ENCODE measurements at regions not wholly inside any gene's neighbourhood (a gene's known extent, or its start where the extent isn't known, plus 50 kb on each side); places are given as distances from the start of the nearest gene placed in this dataset.

GRCh38 chr6:22954749-22955385, 385.5 kb downstream of the HDGFL1 start:
- DNase-seq: no peak

DNA sequence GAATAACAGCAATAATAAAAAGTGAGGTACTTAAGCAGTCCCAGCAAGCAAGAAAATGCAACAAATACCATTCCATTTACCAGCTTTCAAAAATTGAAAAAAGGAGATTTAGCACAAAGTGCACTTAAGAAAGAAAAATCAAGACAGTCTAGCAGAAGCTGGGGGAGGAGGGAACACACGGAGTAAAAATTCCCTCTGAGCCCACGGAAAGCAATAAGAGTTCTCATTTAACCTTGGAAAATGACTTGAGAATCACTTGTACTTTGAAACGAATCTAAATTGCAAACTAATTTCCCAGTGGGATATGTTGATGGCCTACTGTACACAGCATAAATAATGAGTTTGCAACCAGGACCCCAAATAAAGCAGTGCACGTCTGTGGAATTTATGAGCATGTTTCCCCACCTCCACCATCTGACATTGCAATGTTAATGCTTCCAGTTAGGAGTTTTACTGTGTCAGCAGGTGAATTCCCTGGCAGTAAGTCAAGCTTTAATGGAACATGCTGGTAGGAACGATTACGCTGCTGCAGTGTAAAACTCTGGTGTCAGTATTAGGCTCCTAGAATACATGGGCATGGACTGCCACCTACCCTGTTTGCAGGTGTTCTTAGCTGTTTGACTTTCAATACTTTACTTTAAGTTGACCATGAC, 386.8 kb downstream of the HDGFL1 start:
- no peak for DNase-seq

DNA sequence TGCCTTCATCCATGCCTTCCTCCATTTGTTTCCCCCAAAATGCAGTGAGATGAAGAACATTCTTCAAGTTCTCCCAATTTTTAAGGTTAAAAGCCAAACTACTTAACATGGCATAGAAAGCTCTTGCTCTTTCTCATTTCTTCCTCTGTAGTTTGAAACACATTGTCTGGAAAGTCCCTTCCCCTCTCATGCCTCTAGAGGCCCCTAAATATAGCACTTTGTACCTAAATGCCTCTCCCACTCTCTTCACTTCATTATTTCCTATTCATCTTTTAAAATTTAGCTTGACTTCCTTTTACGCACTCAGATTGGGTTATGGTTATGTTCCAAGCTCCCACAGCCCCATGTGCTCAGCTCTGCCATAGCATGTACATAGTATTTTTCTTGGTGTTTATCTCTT, 389.3 kb downstream of the HDGFL1 start:
- no peak for DNase-seq

DNA sequence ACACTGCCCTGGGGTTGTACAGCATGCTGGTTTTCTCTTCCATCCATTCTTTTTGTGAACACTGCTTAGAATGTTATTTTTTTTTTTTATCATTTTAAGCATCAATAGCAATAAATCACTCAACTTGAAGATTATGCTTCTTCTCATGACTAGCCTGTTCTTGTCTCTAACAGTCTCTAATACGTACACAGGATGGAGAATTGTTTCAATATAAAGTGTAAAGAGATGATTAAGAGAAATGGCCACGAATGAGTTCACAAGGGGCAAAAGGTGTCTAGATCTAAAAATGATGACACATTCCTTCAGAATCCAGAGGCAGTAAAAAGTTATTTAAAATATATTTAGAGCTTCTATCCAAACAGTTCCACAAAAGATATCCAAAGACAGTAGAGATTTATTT, 390.2 kb downstream of the HDGFL1 start:
- DNase-seq: no peak

DNA sequence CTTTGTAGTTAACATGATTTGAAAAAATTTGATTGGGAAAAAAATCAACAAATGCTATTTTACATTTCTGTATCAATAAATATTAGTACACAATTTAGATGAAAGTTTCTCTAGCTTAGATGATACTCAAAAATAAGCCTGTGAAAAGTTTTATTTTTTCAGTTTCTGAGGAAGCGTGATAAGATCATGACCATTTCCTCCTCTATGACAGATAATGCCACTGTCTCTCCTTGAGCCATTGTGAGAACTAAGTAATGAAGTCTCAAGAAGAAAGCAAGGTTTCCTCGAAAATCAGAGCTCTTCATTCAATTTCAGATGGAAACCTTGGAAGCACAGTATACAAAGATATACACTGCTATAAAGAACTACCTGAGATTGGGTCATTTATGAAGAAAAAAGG, 395.0 kb downstream of the HDGFL1 start:
- no peak for DNase-seq

- no peak for DNase-seq
Observed at GRCh38 chr6:22965889-22966288, 396.5 kb downstream of the HDGFL1 start.

- DNase-seq: no peak
Observed at GRCh38 chr6:22966691-22967422, 397.5 kb downstream of the HDGFL1 start.

DNA sequence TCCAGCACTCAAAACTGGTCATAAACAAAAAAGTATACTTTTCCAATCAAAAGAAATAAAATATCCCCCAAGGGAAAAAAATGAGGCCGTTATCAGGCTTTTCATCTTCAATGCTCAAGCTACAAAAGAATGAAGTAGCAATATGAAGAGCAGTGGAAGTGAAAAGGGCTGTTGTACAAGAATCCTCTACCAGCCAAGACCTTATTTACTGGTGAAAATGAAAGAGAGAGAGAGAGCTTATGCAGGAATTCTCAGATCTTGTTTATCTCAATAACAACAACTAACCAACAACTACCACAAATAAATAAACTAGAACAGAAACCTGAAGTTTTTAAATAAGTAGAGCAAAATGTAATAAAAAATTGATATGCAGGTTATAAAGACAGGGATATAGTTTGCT, 400.6 kb downstream of the HDGFL1 start:
- DNase-seq: no peak

- DNase-seq: no peak
Observed at GRCh38 chr6:22972771-22973170, 403.4 kb downstream of the HDGFL1 start.

DNA sequence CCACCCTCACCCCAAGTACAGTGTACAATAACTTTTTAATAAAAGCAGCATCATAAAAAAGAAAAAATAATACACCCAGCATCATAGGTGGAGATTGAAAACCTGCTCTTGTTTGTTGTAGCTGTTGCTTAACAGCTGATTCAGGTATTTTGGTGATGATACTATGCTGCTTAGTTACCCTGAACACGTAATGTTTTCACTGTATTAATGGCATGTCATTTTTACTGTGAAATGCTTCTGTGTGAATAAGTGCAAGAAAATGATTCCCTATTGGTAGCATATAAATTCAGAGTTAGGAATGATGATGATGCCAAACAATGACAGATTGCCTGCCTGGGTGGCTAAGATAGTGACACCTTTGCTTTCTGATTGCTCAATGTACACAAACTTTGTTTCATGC, 405.7 kb downstream of the HDGFL1 start:
- no peak for DNase-seq

DNA sequence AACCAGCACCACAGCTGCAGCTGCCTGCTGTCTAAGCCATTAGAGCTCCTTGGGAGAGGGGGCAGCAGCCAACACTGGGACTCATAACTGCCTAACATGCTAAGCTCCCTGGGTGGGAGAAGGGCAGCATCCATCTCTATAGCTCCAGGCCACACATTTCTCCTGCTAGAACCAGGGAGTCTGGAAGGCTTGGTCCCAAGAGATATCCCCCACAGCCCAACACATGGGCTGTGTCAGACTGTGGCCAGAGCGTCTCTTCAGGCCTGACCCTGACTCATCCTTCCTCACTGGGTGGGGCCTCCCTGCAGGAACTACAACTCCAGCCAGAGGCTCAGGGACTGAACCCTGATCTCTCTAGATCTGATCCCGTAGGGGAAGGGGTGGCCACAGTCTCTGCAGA, 411.1 kb downstream of the HDGFL1 start:
- no peak for DNase-seq

DNA sequence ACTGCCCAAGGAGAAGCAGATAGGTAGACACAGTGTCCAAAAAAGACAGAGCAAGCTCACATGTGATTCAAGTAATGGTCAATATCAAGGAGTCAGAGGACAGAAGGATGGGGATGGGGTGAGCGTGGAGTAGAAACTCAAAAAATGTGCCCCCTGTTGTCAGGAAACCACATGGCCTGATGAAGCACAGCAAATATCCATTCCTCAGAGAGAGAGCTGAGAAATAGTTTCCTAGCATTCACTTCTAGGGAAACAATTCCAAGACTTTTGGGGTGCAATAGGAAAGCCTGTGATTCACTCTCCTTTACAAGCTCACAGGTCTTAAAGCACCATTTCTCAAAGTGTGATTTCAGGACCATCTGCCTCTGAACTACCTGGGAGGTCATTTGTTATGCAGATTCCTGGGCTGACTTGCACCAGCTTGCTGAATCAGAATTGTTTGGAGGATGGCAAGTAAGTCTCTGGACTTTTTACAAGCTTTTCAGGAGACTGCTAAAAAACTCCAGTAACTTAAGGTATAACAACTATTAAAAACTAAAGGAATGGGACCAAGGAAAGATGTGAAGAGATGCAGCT, 432.8 kb downstream of the HDGFL1 start:
- no peak for DNase-seq

GRCh38 chr6:23003671-23004467, 434.5 kb downstream of the HDGFL1 start:
- DNase-seq: no peak

GRCh38 chr6:23006656-23007055, 437.3 kb downstream of the HDGFL1 start:
- no peak for DNase-seq

GRCh38 chr6:23011615-23012014, 442.2 kb downstream of the HDGFL1 start:
- DNase-seq: no peak

- DNase-seq: no peak
Observed at GRCh38 chr6:23013776-23014175, 444.4 kb downstream of the HDGFL1 start.

GRCh38 chr6:23016696-23017095, 447.3 kb downstream of the HDGFL1 start:
- no peak for DNase-seq

DNA sequence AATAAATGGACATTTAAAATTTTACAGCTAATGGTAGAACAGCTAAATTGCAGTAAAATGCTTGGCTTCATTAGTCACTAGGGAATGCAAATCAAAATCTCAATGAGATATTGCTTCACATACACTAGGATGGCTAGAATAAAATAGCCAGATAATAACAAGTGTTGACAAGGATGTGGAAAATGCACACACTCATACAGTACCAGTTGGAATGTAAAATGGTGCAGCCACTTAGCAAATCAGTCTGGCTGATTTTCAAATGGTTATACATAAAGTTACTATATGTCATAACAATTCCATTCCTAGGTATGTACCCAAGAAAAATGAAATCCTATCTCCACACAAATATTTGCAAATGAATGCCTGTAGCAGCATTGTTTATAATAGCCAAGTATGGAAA, 452.1 kb downstream of the HDGFL1 start:
- no peak for DNase-seq

GRCh38 chr6:23027281-23027680, 457.9 kb downstream of the HDGFL1 start:
- no peak for DNase-seq

DNA sequence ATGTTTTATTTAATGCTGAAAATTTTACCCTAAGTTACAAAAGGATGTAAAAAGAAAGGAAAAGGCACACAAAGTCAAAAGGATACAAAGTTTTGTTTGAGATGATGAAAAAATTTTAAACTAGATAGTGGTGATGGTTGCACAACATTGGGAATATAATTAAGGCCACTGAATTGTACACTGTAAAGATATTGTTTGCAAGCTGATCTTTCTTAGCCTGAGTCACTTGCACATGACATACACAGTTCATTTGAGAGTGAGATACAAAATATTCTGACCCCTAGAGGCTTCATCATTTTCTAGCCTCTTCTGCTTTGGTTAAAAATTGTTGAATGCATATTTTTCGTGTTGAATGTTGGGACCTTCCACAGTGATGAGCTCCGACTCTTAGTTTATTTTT, 462.6 kb downstream of the HDGFL1 start:
- no peak for DNase-seq

- DNase-seq: no peak
Observed at GRCh38 chr6:23034926-23035325, 465.6 kb downstream of the HDGFL1 start.

GRCh38 chr6:23036406-23036983, 467.1 kb downstream of the HDGFL1 start:
- no peak for DNase-seq

GRCh38 chr6:23040899-23041298, 471.5 kb downstream of the HDGFL1 start:
- no peak for DNase-seq

All from activated CD4-positive, alpha-beta T cell treated with anti-CD3 and anti-CD28 coated beads, Interleukin-2, amount 50 U/mL, for 1 hour (primary cell).